ENCODE measurements at regions not wholly inside any gene's neighbourhood (a gene's known extent, or its start where the extent isn't known, plus 50 kb on each side); places are given as distances from the start of the nearest gene placed in this dataset.

DNA sequence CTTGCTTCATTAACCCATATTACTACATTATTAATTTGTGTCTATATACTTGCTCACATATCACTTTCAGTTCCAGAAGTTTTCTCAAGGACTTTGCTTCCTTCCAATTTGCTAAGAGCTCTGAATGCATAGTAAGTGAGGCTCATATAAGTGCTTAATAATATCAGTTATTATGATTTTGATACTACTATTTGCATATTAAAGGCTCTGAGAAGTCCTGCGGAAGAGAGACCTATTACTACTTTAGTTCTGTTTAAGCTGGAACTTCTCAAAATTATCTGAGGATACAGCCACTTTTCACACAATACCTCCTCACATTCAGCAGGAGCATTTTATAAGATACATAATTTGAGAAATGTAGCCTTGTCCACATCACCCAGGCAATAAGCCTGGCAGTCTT, 81.6 kb downstream of the GJD2 start:
- H3K9ac ChIP-seq (ENCODE audit: insufficient read depth in 1 of 2, low read depth in 2 of 2, low read length in 2 of 2), result no peak overlapping the region
- H3K79me2 ChIP-seq (ENCODE audit: control insufficient read depth, insufficient read depth, low read length), result peaks cover 9% of the 10 kb centered on the region; the same call in 1 of the 3 replicates
- intact Hi-C loops (cut with micrococcal nuclease) (no loop called here), in situ Hi-C loops (cut with MboI) (no loop called here)
- no peaks in the 10 kb centered on the region for H3K27me3 ChIP-seq (ENCODE audit: control insufficient read depth in 2 of 2, insufficient read depth in 2 of 2, low read length in 2 of 2)
- no peak overlapping the region for H2AFZ ChIP-seq (ENCODE audit: low read depth, low read length)
- no TSS peak for BruUV-seq (replicated peaks)
- 95% methylated on average over 1 of the region's 1 CpG for WGBS (ENCODE audit: insufficient coverage, low coverage, missing lambda C conversion rate)
- H3K9me3 ChIP-seq (replicated peaks; ENCODE audit: control insufficient read depth, insufficient read depth, low read depth, low read length), result no peaks in the 10 kb centered on the region
- H4K20me1 ChIP-seq (replicated peaks; ENCODE audit: control insufficient read depth, insufficient read depth, low read length), result no peaks in the 10 kb centered on the region
- ChIA-PET POLR2A (interaction anchor here (0.9 kb wide), 2 partner anchors 18 to 33 kb away, joined by 3 read pairs; no protein-coding TSS in a partner anchor), CTCF (ENCODE audit: low intra/inter-chr PET ratio) (no interaction called here)
- DNase-seq (ENCODE audit: extremely low read depth in 1 of 4, low spot score in 3 of 4) (no peak), ATAC-seq (no peak), FAIRE-seq (no peak)
- no peak overlapping the region for H3K27ac ChIP-seq (ENCODE audit: extremely low read depth, low read depth, low read length)
- no peak overlapping the region for H3K4me2 ChIP-seq (ENCODE audit: insufficient read depth, low read length)
- no peak overlapping the region for H3K4me3 ChIP-seq
- peaks cover 3% of the 10 kb centered on the region in 2 experiments; a peak in 4 of 5 replicates for H3K4me1 ChIP-seq (replicated peaks in 1 of 2; ENCODE audit: control insufficient read depth in 2 of 2, insufficient read depth in 2 of 2, low read length in 2 of 2)
- no peaks in the 10 kb centered on the region for H3K9me1 ChIP-seq (ENCODE audit: control insufficient read depth, insufficient read depth, low read length)
- peaks cover 45% of the 10 kb centered on the region; the same call in 2 of the 3 replicates for H3K36me3 ChIP-seq (ENCODE audit: control insufficient read depth, insufficient read depth, low read length)
- TF ChIP-seq RBM25 (IDR thresholded peaks at IDR 0.05; ENCODE audit: low read depth, low read length, severe bottlenecking), result peak; percentile 78
- peak; percentile 93 for TF ChIP-seq ZNF239 (CRISPR knock-in tag; IDR thresholded peaks at IDR 0.05)
- TF ChIP-seq SOX6 (IDR thresholded peaks at IDR 0.05), result no peak
- no peak for TF ChIP-seq KLF16 (IDR thresholded peaks at IDR 0.05)
- no peak for TF ChIP-seq ARID1B (IDR thresholded peaks at IDR 0.05)

DNA sequence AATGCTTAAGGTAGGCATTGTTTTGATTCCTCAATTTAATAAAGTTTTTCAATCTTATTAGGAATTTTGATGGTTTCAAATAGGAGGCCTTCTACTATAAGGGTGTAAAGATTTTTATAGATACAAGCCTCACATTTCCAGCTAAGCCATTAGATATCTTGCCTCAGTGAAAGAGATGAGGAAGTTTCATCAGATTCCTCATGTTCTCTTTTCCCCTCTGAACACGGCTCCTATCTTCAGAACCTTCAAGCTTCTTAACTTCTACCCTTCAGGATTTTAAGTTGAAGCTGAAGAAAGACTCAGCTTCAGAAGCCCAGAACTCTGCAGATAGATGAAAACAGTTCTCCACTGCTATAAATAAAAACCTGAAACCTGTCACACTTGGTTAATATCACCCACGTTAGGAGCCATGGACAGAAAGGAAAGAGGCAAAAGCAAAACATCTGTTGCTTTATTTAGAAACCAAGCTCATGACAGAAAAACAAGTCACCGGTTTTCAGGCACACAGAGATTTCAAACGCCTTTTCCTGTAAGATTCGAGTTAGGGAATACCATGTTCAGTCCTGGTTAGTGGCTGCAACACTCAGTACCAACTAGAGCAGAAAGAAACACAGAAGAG, 82.2 kb upstream of the GOLGA8B start:
- POLR2A ChIA-PET, result interaction anchor here (0.7 to 3.1 kb wide), 5 partner anchors 10 to 37 kb away, joined by 3 to 10 read pairs (median 3); no protein-coding TSS in a partner anchor
- peak overlapping the region; percentile 54 for H3K27ac ChIP-seq (ENCODE audit: extremely low read depth, low read depth, low read length)
- FAIRE-seq (no peak), DNase-seq (ENCODE audit: extremely low read depth in 1 of 4, low spot score in 3 of 4) (no peak), ATAC-seq (no peak)
- H3K27me3 ChIP-seq (ENCODE audit: control insufficient read depth in 2 of 2, insufficient read depth in 2 of 2, low read length in 2 of 2), result no peaks in the 10 kb centered on the region
- WGBS (ENCODE audit: insufficient coverage, low coverage, missing lambda C conversion rate), result 7% methylated on average over 5 of the region's 5 CpGs
- no peaks in the 10 kb centered on the region for H3K9me1 ChIP-seq (ENCODE audit: control insufficient read depth, insufficient read depth, low read length)
- CTCF ChIA-PET (ENCODE audit: low intra/inter-chr PET ratio), result no interaction called here
- intact Hi-C loops (cut with micrococcal nuclease) (loop anchor here (2.0 kb wide), 1 partner anchor 13 kb away; no protein-coding TSS in a partner anchor), in situ Hi-C loops (cut with MboI) (no loop called here)
- no TSS peak for BruUV-seq (replicated peaks)
- peaks cover 79% of the 10 kb centered on the region for H3K79me2 ChIP-seq (ENCODE audit: control insufficient read depth, insufficient read depth, low read length)
- H3K9me3 ChIP-seq (replicated peaks; ENCODE audit: control insufficient read depth, insufficient read depth, low read depth, low read length), result no peaks in the 10 kb centered on the region
- peaks cover 7 to 37% of the 10 kb centered on the region in 2 experiments for H3K4me1 ChIP-seq (replicated peaks in 1 of 2; ENCODE audit: control insufficient read depth in 2 of 2, insufficient read depth in 2 of 2, low read length in 2 of 2)
- peaks cover 46% of the 10 kb centered on the region for H3K36me3 ChIP-seq (ENCODE audit: control insufficient read depth, insufficient read depth, low read length)
- H3K9ac ChIP-seq (ENCODE audit: insufficient read depth in 1 of 2, low read depth in 2 of 2, low read length in 2 of 2), result peak overlapping the region in 1 of 2 experiments; percentile 49; a peak in 3 of 4 replicates
- peak overlapping the region; percentile 42 for H3K4me2 ChIP-seq (ENCODE audit: insufficient read depth, low read length)
- H2AFZ ChIP-seq (ENCODE audit: low read depth, low read length), result peak overlapping the region; percentile 61
- no peaks in the 10 kb centered on the region for H4K20me1 ChIP-seq (replicated peaks; ENCODE audit: control insufficient read depth, insufficient read depth, low read length)
- H3K4me3 ChIP-seq, result no peak overlapping the region
- TF ChIP-seq SIX5 (IDR thresholded peaks at IDR 0.05; ENCODE audit: borderline replicate concordance in 1 of 2, insufficient read depth in 1 of 2, low read depth in 1 of 2, low read length in 2 of 2) (no peak), ILF3 (IDR thresholded peaks at IDR 0.05; ENCODE audit: borderline replicate concordance) (no peak)
- TF ChIP-seq, protein P1, sequence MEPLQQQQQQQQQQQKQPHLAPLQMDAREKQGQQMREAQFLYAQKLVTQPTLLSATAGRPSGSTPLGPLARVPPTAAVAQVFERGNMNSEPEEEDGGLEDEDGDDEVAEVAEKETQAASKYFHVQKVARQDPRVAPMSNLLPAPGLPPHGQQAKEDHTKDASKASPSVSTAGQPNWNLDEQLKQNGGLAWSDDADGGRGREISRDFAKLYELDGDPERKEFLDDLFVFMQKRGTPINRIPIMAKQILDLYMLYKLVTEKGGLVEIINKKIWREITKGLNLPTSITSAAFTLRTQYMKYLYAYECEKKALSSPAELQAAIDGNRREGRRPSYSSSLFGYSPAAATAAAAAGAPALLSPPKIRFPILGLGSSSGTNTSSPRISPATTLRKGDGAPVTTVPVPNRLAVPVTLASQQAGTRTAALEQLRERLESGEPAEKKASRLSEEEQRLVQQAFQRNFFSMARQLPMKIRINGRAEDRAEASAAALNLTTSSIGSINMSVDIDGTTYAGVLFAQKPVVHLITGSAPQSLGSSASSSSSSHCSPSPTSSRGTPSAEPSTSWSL (CRISPR knock-in tag; IDR thresholded peaks at IDR 0.05; ENCODE audit: borderline replicate concordance), result no peak
- TF ChIP-seq, protein P2, sequence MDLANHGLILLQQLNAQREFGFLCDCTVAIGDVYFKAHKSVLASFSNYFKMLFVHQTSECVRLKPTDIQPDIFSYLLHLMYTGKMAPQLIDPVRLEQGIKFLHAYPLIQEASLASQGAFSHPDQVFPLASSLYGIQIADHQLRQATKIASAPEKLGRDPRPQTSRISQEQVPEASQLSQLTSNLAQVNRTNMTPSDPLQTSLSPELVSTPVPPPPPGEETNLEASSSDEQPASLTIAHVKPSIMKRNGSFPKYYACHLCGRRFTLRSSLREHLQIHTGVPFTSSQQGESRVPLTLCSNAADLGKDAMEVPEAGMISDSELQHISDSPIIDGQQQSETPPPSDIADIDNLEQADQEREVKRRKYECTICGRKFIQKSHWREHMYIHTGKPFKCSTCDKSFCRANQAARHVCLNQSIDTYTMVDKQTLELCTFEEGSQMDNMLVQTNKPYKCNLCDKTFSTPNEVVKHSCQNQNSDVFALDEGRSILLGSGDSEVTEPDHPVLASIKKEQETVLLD (IDR thresholded peaks at IDR 0.05), result no peak
- TF ChIP-seq, protein P3, sequence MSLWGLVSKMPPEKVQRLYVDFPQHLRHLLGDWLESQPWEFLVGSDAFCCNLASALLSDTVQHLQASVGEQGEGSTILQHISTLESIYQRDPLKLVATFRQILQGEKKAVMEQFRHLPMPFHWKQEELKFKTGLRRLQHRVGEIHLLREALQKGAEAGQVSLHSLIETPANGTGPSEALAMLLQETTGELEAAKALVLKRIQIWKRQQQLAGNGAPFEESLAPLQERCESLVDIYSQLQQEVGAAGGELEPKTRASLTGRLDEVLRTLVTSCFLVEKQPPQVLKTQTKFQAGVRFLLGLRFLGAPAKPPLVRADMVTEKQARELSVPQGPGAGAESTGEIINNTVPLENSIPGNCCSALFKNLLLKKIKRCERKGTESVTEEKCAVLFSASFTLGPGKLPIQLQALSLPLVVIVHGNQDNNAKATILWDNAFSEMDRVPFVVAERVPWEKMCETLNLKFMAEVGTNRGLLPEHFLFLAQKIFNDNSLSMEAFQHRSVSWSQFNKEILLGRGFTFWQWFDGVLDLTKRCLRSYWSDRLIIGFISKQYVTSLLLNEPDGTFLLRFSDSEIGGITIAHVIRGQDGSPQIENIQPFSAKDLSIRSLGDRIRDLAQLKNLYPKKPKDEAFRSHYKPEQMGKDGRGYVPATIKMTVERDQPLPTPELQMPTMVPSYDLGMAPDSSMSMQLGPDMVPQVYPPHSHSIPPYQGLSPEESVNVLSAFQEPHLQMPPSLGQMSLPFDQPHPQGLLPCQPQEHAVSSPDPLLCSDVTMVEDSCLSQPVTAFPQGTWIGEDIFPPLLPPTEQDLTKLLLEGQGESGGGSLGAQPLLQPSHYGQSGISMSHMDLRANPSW (CRISPR knock-in tag; IDR thresholded peaks at IDR 0.05), result no peak
